Neural progenitor cell (in vitro differentiated cells): ENCODE measurements at regions not wholly inside any gene's neighbourhood (a gene's known extent, or its start where the extent isn't known, plus 50 kb on each side); places are given as distances from the start of the nearest gene placed in this dataset.

Experiments used
- DNase-seq: peaks from one replicate; pipeline ENCODE4 v3.0.0-alpha.2; 2016; ENCODE audit warnings: low spot score
- H2AFZ ChIP-seq: fragments of 200-600 bp; sonication (generic); replicated peaks from 2 replicates; pipeline ENCODE4 v1.6.1; 2016; ENCODE audit warnings: antibody characterized with exemption
- H3F3A ChIP-seq: fragments of 200-600 bp; sonication (generic); 2 replicates; pipeline ENCODE4 v1.6.1; 2016; ENCODE audit warnings: antibody characterized with exemption, low read depth
- H3K27ac ChIP-seq: fragments of 200-600 bp; sonication (generic); 2 replicates; pipeline ENCODE4 v1.5.1; 2016; ENCODE audit warnings: mild to moderate bottlenecking
- H3K27me3 ChIP-seq: fragments of 200-600 bp; sonication (generic); 2 replicates; pipeline ENCODE4 v1.6.1; 2016; ENCODE audit warnings: mild to moderate bottlenecking, moderate library complexity
- H3K36me3 ChIP-seq: fragments of 200-600 bp; sonication (generic); 2 replicates; pipeline ENCODE4 v1.5.1; 2016
- H3K4me1 ChIP-seq: fragments of 200-600 bp; sonication (generic); 2 replicates; pipeline ENCODE4 v1.6.1; 2016; ENCODE audit warnings: mixed run types
- H3K4me2 ChIP-seq: fragments of 200-600 bp; sonication (generic); 2 replicates; pipeline ENCODE4 v1.6.1; 2016
- H3K4me3 ChIP-seq: fragments of 200-600 bp; sonication (generic); 2 replicates; pipeline ENCODE4 v1.5.1; 2016
- H3K79me2 ChIP-seq: fragments of 200-600 bp; sonication (generic); 2 replicates; pipeline ENCODE4 v1.6.1; 2016; ENCODE audit warnings: low read depth
- H3K9ac ChIP-seq: fragments of 200-600 bp; sonication (generic); 2 replicates; pipeline ENCODE4 v1.6.1; 2016
- H3K9me3 ChIP-seq: fragments of 200-600 bp; sonication (generic); 2 replicates; pipeline ENCODE4 v1.5.1; 2016; ENCODE audit warnings: low read depth
- H4K20me1 ChIP-seq: fragments of 200-600 bp; sonication (generic); 2 replicates; pipeline ENCODE4 v1.6.1; 2016; ENCODE audit warnings: low read depth
- H3K27ac Mint-ChIP-seq: 3 replicates; pipeline ENCODE4 v1.8.0; 2021; ENCODE audit warnings: mixed read lengths
- H3K27me3 Mint-ChIP-seq: 2 replicates; pipeline ENCODE4 v1.8.0; 2022; ENCODE audit warnings: low read depth, mild to moderate bottlenecking, inconsistent platforms, moderate library complexity, mixed read lengths; ENCODE audit not compliant: insufficient read depth
- H3K36me3 Mint-ChIP-seq: 3 replicates; pipeline ENCODE4 v1.8.0; 2021; ENCODE audit warnings: mixed read lengths
- H3K4me1 Mint-ChIP-seq: 3 replicates; pipeline ENCODE4 v1.8.0; 2021; ENCODE audit warnings: mixed read lengths
- H3K4me3 Mint-ChIP-seq: 3 replicates; pipeline ENCODE4 v1.8.0; 2021; ENCODE audit warnings: mild to moderate bottlenecking, moderate library complexity, mixed read lengths
- H3K9me3 Mint-ChIP-seq: 3 replicates; pipeline ENCODE4 v1.8.0; 2020; ENCODE audit warnings: mixed read lengths
- EZH2 ChIP-seq: fragments of 200-600 bp; sonication (generic); IDR thresholded peaks from 2 replicates; pipeline ENCODE4 v1.6.1; 2017; ENCODE audit warnings: antibody characterized with exemption, mild to moderate bottlenecking, moderate library complexity
- EZH2phosphoT487 ChIP-seq: fragments of 200-600 bp; sonication (generic); IDR thresholded peaks from 2 replicates; pipeline ENCODE4 v1.6.1; 2017; ENCODE audit warnings: antibody characterized with exemption
- TF ChIP-seq, protein P1 (sequence below): fragments of 200-600 bp; sonication (generic); IDR thresholded peaks from 2 replicates; pipeline ENCODE4 v1.5.1; 2017; ENCODE audit warnings: antibody characterized with exemption, mild to moderate bottlenecking

DNA sequence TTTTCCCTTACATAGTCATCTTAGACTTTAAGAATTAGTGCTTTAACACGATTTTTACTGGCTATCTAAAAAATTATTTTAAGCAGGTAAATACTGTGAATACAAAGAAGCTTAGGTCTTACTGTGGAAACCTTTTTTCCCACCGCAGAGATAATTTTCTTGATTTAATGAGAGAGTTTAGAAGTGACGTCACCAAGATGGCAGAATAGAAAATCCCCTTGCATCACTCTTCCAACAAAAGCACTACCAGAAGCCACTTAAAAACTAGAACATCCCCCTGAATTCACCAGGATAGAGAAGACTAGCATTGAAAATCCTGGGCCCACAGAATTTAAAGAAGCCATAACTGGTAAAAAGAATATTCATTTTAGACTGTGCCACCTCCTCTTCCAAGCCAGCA, 375.4 kb upstream of the PTCHD4 start:
- Histone ChIP-seq H3K79me2 (no peaks in the 10 kb centered on the region), H3K36me3 (no peaks in the 10 kb centered on the region), H3F3A (no peaks in the 10 kb centered on the region), H3K9ac (no peak overlapping the region), H2AFZ (no peak overlapping the region), H3K9me3 (no peaks in the 10 kb centered on the region), H3K27ac (no peak overlapping the region), H3K4me2 (no peak overlapping the region), H4K20me1 (no peaks in the 10 kb centered on the region), H3K4me1 (no peaks in the 10 kb centered on the region), H3K27me3 (no peaks in the 10 kb centered on the region), H3K4me3 (no peak overlapping the region)
- Mint-ChIP-seq H3K4me3 (no peak overlapping the region), H3K9me3 (no peaks in the 10 kb centered on the region), H3K27me3 (no peaks in the 10 kb centered on the region), H3K27ac (no peak overlapping the region), H3K36me3 (no peaks in the 10 kb centered on the region), H3K4me1 (no peaks in the 10 kb centered on the region)
- DNase-seq, result no peak
- no peak for TF ChIP-seq EZH2phosphoT487
- TF ChIP-seq, protein P1, sequence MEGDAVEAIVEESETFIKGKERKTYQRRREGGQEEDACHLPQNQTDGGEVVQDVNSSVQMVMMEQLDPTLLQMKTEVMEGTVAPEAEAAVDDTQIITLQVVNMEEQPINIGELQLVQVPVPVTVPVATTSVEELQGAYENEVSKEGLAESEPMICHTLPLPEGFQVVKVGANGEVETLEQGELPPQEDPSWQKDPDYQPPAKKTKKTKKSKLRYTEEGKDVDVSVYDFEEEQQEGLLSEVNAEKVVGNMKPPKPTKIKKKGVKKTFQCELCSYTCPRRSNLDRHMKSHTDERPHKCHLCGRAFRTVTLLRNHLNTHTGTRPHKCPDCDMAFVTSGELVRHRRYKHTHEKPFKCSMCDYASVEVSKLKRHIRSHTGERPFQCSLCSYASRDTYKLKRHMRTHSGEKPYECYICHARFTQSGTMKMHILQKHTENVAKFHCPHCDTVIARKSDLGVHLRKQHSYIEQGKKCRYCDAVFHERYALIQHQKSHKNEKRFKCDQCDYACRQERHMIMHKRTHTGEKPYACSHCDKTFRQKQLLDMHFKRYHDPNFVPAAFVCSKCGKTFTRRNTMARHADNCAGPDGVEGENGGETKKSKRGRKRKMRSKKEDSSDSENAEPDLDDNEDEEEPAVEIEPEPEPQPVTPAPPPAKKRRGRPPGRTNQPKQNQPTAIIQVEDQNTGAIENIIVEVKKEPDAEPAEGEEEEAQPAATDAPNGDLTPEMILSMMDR, result no peak
- TF ChIP-seq EZH2, result no peak

- H3K4me3 Mint-ChIP-seq, result no peak overlapping the region
- Histone ChIP-seq H3K27ac (no peak overlapping the region), H3K9ac (no peak overlapping the region), H3K4me3 (no peak overlapping the region), H4K20me1 (no peaks in the 10 kb centered on the region), H3K36me3 (no peaks in the 10 kb centered on the region), H2AFZ (peak overlapping the region; percentile 13), H3K79me2 (no peaks in the 10 kb centered on the region), H3F3A (no peaks in the 10 kb centered on the region), H3K4me2 (no peak overlapping the region), H3K9me3 (no peaks in the 10 kb centered on the region), H3K4me1 (no peaks in the 10 kb centered on the region), H3K27me3 (no peaks in the 10 kb centered on the region)
- H3K9me3 Mint-ChIP-seq, result no peaks in the 10 kb centered on the region
- TF ChIP-seq EZH2phosphoT487, result no peak
- TF ChIP-seq, protein P1, result peak; percentile 63
- H3K27ac Mint-ChIP-seq, result no peak overlapping the region
- peaks cover 4% of the 10 kb centered on the region for H3K4me1 Mint-ChIP-seq
- peak; percentile 52 for DNase-seq
- no peaks in the 10 kb centered on the region for H3K27me3 Mint-ChIP-seq
- H3K36me3 Mint-ChIP-seq, result no peaks in the 10 kb centered on the region
Measured at GRCh38 chr6:48476257-48476656, 365.3 kb upstream of the PTCHD4 start.

GRCh38 chr6:48475275-48475674, 364.3 kb upstream of the PTCHD4 start:
- no peak overlapping the region for H3K4me3 Mint-ChIP-seq
- H3K9ac ChIP-seq, result no peak overlapping the region
- TF ChIP-seq EZH2phosphoT487 (no peak), EZH2 (no peak)
- TF ChIP-seq, protein P1, result no peak

GRCh38 chr6:48474830-48475229, 363.8 kb upstream of the PTCHD4 start:
- no peak overlapping the region for H3K4me3 ChIP-seq
- H3K27me3 ChIP-seq, result no peaks in the 10 kb centered on the region
- no peaks in the 10 kb centered on the region for H3K4me1 ChIP-seq
- no peaks in the 10 kb centered on the region for H3K36me3 ChIP-seq
- no peak for DNase-seq
- H3K36me3 Mint-ChIP-seq, result no peaks in the 10 kb centered on the region
- H4K20me1 ChIP-seq, result no peaks in the 10 kb centered on the region
- no peak overlapping the region for H3K9ac ChIP-seq
- H3K4me3 Mint-ChIP-seq, result no peak overlapping the region
- no peak overlapping the region for H3K27ac Mint-ChIP-seq
- H3K79me2 ChIP-seq, result no peaks in the 10 kb centered on the region
- H3K4me1 Mint-ChIP-seq, result peaks cover 9% of the 10 kb centered on the region
- no peaks in the 10 kb centered on the region for H3F3A ChIP-seq
- no peaks in the 10 kb centered on the region for H3K27me3 Mint-ChIP-seq
- no peaks in the 10 kb centered on the region for H3K9me3 ChIP-seq
- H3K27ac ChIP-seq, result no peak overlapping the region
- H3K4me2 ChIP-seq, result no peak overlapping the region
- no peak overlapping the region for H2AFZ ChIP-seq
- H3K9me3 Mint-ChIP-seq, result no peaks in the 10 kb centered on the region
- TF ChIP-seq, protein P1, result no peak

More at GRCh38 chr6:48475275-48475674, 364.3 kb upstream of the PTCHD4 start:
- Histone ChIP-seq H3K4me3 (no peak overlapping the region), H4K20me1 (no peaks in the 10 kb centered on the region), H3F3A (no peaks in the 10 kb centered on the region), H3K27ac (no peak overlapping the region), H2AFZ (no peak overlapping the region), H3K4me2 (no peak overlapping the region), H3K4me1 (no peaks in the 10 kb centered on the region), H3K36me3 (no peaks in the 10 kb centered on the region), H3K9me3 (no peaks in the 10 kb centered on the region), H3K27me3 (no peaks in the 10 kb centered on the region), H3K79me2 (no peaks in the 10 kb centered on the region)
- DNase-seq, result no peak
- Mint-ChIP-seq H3K4me1 (peaks cover 9% of the 10 kb centered on the region), H3K27me3 (no peaks in the 10 kb centered on the region), H3K9me3 (no peaks in the 10 kb centered on the region), H3K27ac (no peak overlapping the region), H3K36me3 (no peaks in the 10 kb centered on the region)
